HUES64 (cell line): ENCODE measurements at regions not wholly inside any gene's neighbourhood (a gene's known extent, or its start where the extent isn't known, plus 50 kb on each side); places are given as distances from the start of the nearest gene placed in this dataset.
"Not testable (repeated sequence)": the region's sequence is repeated elsewhere in the genome, so short reads cannot be mapped to it uniquely, and the experiment has no call there.

Experiments used
- H3K27ac ChIP-seq: 2 replicates; pipeline ENCODE4 v1.7.0; 2013; ENCODE audit warnings: low read depth, low read length, inconsistent platforms
- H3K27me3 ChIP-seq: 2 replicates; pipeline ENCODE4 v1.6.1; 2013; ENCODE audit warnings: mild to moderate bottlenecking, low read length; ENCODE audit not compliant: insufficient read depth
- H3K36me3 ChIP-seq: 2 replicates; pipeline ENCODE4 v1.6.1; 2013; ENCODE audit warnings: mild to moderate bottlenecking, low read length; ENCODE audit not compliant: insufficient read depth
- H3K4me1 ChIP-seq: 2 replicates; pipeline ENCODE4 v1.6.1; 2013; ENCODE audit warnings: mild to moderate bottlenecking, low read length, moderate library complexity; ENCODE audit not compliant: insufficient read depth
- H3K4me3 ChIP-seq: 2 replicates; pipeline ENCODE4 v1.5.1; 2013; ENCODE audit warnings: mild to moderate bottlenecking, low read length, moderate library complexity
- H3K9ac ChIP-seq: 2 replicates; pipeline ENCODE4 v1.6.1; 2013; ENCODE audit warnings: mild to moderate bottlenecking, low read depth, low read length
- H3K9me3 ChIP-seq: 2 replicates; pipeline ENCODE4 v1.6.1; 2013; ENCODE audit warnings: low read depth, low read length; ENCODE audit not compliant: insufficient read depth
- WGBS: fragments of 150-250, 120-280 bp; methylation state at CpG from one replicate; pipeline ENCODE4 v1.1.7; 2013; ENCODE audit warnings: missing lambda C conversion rate; 5-methylcytosine and 5-hydroxymethylcytosine counted together

GRCh38 chr3:109678600-109678999 lies 341.3 kb upstream of the DPPA4 start:
- no peaks in the 10 kb centered on the region for H3K36me3 ChIP-seq
- H3K9ac ChIP-seq, result no peak overlapping the region
- no peak overlapping the region for H3K27ac ChIP-seq
- no peak overlapping the region for H3K4me3 ChIP-seq
- H3K4me1 ChIP-seq, result no peaks in the 10 kb centered on the region
- H3K9me3 ChIP-seq, result no peaks in the 10 kb centered on the region
- no peaks in the 10 kb centered on the region for H3K27me3 ChIP-seq

- Histone ChIP-seq H3K4me3 (no peak overlapping the region), H3K36me3 (no peaks in the 10 kb centered on the region), H3K9ac (no peak overlapping the region), H3K27me3 (no peaks in the 10 kb centered on the region), H3K4me1 (no peaks in the 10 kb centered on the region), H3K27ac (no peak overlapping the region), H3K9me3 (no peaks in the 10 kb centered on the region)
- WGBS, result 92% methylated on average over 4 of the region's 4 CpGs
Observed at GRCh38 chr3:109679664-109680063, 342.3 kb upstream of the DPPA4 start.

DNA sequence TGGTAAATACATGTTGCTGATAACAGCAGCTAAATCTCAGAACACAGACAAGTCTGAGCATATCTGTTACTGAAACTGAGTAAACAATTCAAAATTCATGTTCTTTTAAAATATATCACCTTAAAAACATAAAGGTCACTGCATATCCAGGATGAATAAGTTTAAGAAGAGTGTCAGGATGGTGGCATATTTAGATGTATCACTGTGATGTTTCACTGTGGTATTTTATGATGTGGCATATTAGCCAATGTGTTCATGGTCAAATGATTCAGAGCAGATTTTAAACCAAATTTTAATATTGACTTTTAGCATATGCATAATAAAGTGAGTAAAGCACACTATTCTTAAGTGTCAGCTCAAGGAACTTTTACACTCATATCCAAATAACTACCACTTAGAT lies 346.4 kb upstream of the DPPA4 start:
- H3K9ac ChIP-seq, result no peak overlapping the region
- no peaks in the 10 kb centered on the region for H3K36me3 ChIP-seq
- no peaks in the 10 kb centered on the region for H3K27me3 ChIP-seq
- no peak overlapping the region for H3K27ac ChIP-seq
- H3K4me1 ChIP-seq, result no peaks in the 10 kb centered on the region
- no peak overlapping the region for H3K4me3 ChIP-seq
- no peaks in the 10 kb centered on the region for H3K9me3 ChIP-seq

GRCh38 chr3:109685084-109686079 lies 348.0 kb upstream of the DPPA4 start:
- Histone ChIP-seq H3K9me3 (peaks cover 4% of the 10 kb centered on the region; the same call in 1 of the 2 replicates), H3K4me3 (no peak overlapping the region), H3K4me1 (no peaks in the 10 kb centered on the region), H3K36me3 (no peaks in the 10 kb centered on the region), H3K27me3 (no peaks in the 10 kb centered on the region), H3K27ac (no peak overlapping the region), H3K9ac (no peak overlapping the region)
- 88% methylated on average over 5 of the region's 5 CpGs for WGBS

DNA sequence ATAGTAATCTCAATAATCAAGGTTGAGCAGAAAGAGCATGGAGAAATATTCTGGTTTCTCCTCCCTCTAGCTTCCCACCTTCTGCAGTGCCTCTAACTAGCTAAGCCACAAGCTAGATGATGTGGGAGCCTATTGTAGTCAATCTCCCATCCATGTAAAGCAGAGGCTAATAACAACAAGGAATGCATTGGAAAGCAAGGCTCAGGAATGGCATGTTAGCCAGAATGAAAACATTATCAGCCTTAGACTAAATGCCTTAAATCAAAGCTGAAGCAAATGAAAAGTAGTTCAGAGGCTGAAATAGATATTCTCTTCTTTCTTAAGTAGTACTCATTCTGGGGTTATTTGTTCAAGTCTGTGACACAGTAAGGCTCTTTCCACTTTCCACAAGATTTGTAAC lies 350.3 kb upstream of the DPPA4 start:
- Histone ChIP-seq H3K9me3 (peaks cover 8% of the 10 kb centered on the region; the same call in 1 of the 2 replicates), H3K9ac (no peak overlapping the region), H3K4me1 (no peaks in the 10 kb centered on the region), H3K36me3 (no peaks in the 10 kb centered on the region), H3K27ac (no peak overlapping the region), H3K4me3 (no peak overlapping the region), H3K27me3 (no peaks in the 10 kb centered on the region)

DNA sequence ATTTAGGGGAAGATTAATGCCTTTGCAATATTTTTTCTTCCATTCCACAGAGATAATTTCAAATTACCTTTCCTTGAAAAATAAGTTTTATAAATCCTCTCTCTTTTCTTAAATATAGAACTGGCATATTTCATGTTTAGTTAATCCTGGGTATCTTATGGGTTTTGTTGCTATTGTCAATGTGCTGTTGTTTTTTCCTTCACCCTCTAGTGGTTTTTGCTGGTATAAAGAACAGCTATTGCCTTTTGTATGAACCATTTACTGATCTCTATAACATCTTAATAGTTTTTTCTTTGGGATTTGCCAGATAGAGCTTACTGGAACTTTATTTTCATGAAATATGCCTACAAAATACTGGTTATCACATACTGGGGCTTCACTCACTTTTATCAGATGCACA lies 359.6 kb upstream of the DPPA4 start:
- no peaks in the 10 kb centered on the region for H3K36me3 ChIP-seq
- H3K4me1 ChIP-seq, result no peaks in the 10 kb centered on the region
- no peak overlapping the region for H3K27ac ChIP-seq
- H3K9me3 ChIP-seq, result 0 out of 2 replicates have a peak, but pooled peaks cover 3% of the 10 kb centered on the region
- H3K4me3 ChIP-seq, result no peak overlapping the region
- H3K9ac ChIP-seq, result no peak overlapping the region
- no peaks in the 10 kb centered on the region for H3K27me3 ChIP-seq

- WGBS, result no CpG with 5 or more reads among the region's 1 CpG
- Histone ChIP-seq H3K9ac (no peak overlapping the region), H3K36me3 (no peaks in the 10 kb centered on the region), H3K9me3 (no peaks in the 10 kb centered on the region), H3K4me1 (no peaks in the 10 kb centered on the region), H3K27ac (no peak overlapping the region), H3K27me3 (no peaks in the 10 kb centered on the region), H3K4me3 (no peak overlapping the region)
Observed at GRCh38 chr3:109702252-109702651, 364.9 kb upstream of the DPPA4 start.

GRCh38 chr3:109702976-109703375 lies 365.6 kb upstream of the DPPA4 start:
- H3K27ac ChIP-seq, result no peak overlapping the region
- H3K4me3 ChIP-seq, result no peak overlapping the region
- 100% methylated on average over 2 of the region's 2 CpGs for WGBS

GRCh38 chr3:109705133-109705532 lies 367.8 kb upstream of the DPPA4 start:
- H3K27me3 ChIP-seq, H3K36me3 ChIP-seq, H3K4me3 ChIP-seq, H3K9me3 ChIP-seq, H3K4me1 ChIP-seq, H3K9ac ChIP-seq, H3K27ac ChIP-seq: not testable (repeated sequence)
- WGBS, result 100% methylated on average over 1 of the region's 1 CpG

More at GRCh38 chr3:109702976-109703375, 365.6 kb upstream of the DPPA4 start:
- Histone ChIP-seq H3K27me3 (no peaks in the 10 kb centered on the region), H3K9ac (no peak overlapping the region), H3K9me3 (no peaks in the 10 kb centered on the region), H3K36me3 (no peaks in the 10 kb centered on the region), H3K4me1 (no peaks in the 10 kb centered on the region)

GRCh38 chr3:109707617-109708016 lies 370.3 kb upstream of the DPPA4 start:
- Histone ChIP-seq H3K36me3 (no peaks in the 10 kb centered on the region), H3K4me1 (peaks cover 3% of the 10 kb centered on the region; the same call in 1 of the 2 replicates), H3K27me3 (no peaks in the 10 kb centered on the region), H3K9me3 (no peaks in the 10 kb centered on the region), H3K4me3 (no peak overlapping the region), H3K9ac (no peak overlapping the region), H3K27ac (no peak overlapping the region)
- 92% methylated on average over 2 of the region's 2 CpGs for WGBS

- Histone ChIP-seq H3K36me3 (no peaks in the 10 kb centered on the region), H3K4me1 (peaks cover 16% of the 10 kb centered on the region), H3K27ac (0 out of 2 replicates have a peak overlapping the region, but pooled peaks have one; percentile 4), H3K9ac (no peak overlapping the region), H3K4me3 (no peak overlapping the region), H3K27me3 (no peaks in the 10 kb centered on the region), H3K9me3 (no peaks in the 10 kb centered on the region)
- WGBS, result 59% methylated on average over 2 of the region's 2 CpGs
Observed at GRCh38 chr3:109713288-109713687, 375.9 kb upstream of the DPPA4 start.
